HG03558 (cell line): ENCODE measurements at regions not wholly inside any gene's neighbourhood (a gene's known extent, or its start where the extent isn't known, plus 50 kb on each side); places are given as distances from the start of the nearest gene placed in this dataset.

Source experiments
- ATAC-seq: cut with Tn5 transposase; IDR thresholded peaks from one replicate; pipeline ENCODE4 v1.9.1; 2021; ENCODE audit warnings: moderate number of reproducible peaks; ENCODE audit not compliant: unreplicated experiment; ENCODE audit errors: extremely low read depth

- ATAC-seq = no peak
These were observed 899.5 kb upstream of the INTU start for GRCh38 chr4:126733301-126733700.

DNA sequence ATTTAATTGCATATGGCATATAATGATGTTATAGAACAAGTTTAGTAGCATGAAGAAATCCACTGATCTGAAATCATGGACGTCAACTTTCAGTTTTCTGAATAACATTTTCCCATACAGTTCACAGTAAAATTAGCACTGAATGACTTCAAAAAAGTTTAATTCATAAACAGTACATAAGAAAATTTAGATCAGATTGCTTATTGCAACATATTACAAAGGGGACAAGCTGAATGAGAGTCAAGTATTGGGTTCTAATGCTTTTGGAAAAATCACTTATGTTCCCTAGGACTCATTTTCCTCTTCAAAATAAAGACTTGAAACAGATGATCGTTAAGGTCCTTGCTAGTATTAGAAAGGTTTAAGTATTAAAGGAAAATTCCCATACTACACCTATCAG, 898.3 kb upstream of the INTU start:
- no peak for ATAC-seq

- no peak for ATAC-seq
These were observed 897.2 kb upstream of the INTU start for GRCh38 chr4:126735294-126736132.

GRCh38 chr4:126736133-126736518, 896.6 kb upstream of the INTU start:
- ATAC-seq = no peak

DNA sequence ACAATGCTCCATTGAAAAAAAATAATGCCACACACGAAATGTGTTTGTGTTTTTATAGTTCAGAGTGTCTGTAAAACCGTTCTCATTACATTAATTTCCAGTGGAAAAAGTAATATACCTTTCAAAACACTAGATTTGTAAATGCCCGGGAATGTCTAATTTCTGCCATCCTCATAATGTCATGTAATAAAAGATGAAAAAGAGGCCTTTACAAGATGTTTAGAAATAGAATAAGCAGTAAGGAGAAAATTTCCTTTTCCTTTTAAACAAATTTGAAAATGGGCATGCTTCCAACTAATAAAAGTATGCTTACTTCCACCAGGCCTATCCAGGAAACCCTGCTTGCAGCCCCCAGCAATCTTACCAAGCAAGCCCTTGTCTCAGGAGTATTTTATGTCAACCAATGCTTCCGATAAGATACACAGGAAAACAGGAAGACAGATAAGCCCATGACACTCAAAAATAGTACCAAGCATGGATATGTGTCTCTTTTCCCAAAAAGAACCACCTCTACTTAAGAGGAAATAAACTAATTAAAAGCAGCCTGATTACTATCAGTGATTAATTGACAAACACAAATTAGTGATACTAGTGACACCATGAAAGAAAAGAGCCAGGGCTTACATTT, 894.7 kb upstream of the INTU start:
- no peak for ATAC-seq

- ATAC-seq = no peak
These were observed 894.2 kb upstream of the INTU start for GRCh38 chr4:126738527-126738923.

DNA sequence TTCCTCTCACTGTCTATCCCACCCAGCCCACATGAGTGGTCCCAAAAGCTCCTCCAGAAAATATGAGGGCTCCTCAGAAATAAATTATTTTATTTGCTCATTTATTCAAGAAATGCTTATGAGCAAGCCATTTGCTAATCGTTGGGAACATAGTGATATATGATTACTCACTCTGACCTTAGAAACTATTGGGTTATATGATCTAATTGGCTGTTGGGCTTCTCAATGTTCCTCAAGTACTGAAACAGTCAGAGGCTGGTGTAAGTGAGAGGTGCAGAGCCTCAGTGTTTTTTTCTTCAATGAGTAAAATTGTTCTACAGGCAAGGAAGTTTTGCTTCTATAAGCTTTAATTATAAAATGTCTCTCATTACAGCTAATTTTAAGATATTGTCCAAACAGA, 893.8 kb upstream of the INTU start:
- ATAC-seq = no peak

GRCh38 chr4:126740687-126741086, 892.1 kb upstream of the INTU start:
- no peak for ATAC-seq

DNA sequence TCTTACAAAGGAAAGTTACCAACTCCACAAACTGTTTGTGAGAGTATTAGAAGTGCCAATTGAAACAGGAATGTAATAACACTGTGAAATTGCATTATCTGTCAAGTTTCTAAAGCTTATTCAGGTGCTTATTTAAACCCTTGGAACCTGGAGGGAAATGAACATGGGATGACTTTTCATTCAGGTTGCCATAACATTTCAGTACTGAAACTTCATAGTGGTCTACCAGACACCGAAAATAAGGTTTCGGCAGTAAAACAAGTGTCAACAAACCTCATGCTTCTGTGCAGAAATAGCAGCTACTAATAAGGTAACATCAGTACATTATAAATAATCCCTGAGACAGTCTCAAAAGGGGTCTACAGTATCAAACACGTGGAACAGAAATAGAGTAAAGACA, 890.7 kb upstream of the INTU start:
- ATAC-seq = no peak

GRCh38 chr4:126742885-126743284, 889.9 kb upstream of the INTU start:
- no peak for ATAC-seq

- ATAC-seq = no peak
These were observed 884.0 kb upstream of the INTU start for GRCh38 chr4:126748736-126749135.

- ATAC-seq = no peak
These were observed 882.0 kb upstream of the INTU start for GRCh38 chr4:126750723-126751122.

GRCh38 chr4:126752126-126752525, 880.6 kb upstream of the INTU start:
- ATAC-seq = no peak

- ATAC-seq = no peak
These were observed 880.1 kb upstream of the INTU start for GRCh38 chr4:126752702-126753101.

GRCh38 chr4:126753592-126753991, 879.2 kb upstream of the INTU start:
- ATAC-seq = no peak

GRCh38 chr4:126755506-126755905, 877.3 kb upstream of the INTU start:
- ATAC-seq = no peak

GRCh38 chr4:126756050-126756829, 876.5 kb upstream of the INTU start:
- no peak for ATAC-seq

- no peak for ATAC-seq
These were observed 875.5 kb upstream of the INTU start for GRCh38 chr4:126757219-126757618.

DNA sequence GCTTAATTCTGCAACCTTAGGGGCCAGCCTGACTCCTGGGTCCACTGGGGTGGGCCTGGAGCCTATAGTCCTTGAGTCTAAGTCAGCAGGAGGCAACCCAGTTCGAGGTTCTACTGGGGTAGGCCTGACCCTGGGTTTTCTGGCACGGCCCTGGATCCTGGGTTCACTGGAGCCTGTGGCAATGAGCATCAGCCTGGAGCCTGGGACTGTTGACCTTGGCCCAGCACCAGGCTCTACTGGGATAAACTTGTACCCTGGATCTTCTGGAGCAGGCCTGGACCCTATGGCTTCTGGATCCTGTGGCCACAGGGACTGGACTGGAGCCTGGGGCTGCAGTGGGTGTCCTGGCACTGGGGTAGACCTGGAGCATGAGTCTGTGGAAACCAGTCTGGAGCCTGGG, 874.3 kb upstream of the INTU start:
- ATAC-seq = no peak

- no peak for ATAC-seq
These were observed 870.7 kb upstream of the INTU start for GRCh38 chr4:126761947-126762662.
